ENCODE measurements at regions not wholly inside any gene's neighbourhood (a gene's known extent, or its start where the extent isn't known, plus 50 kb on each side); places are given as distances from the start of the nearest gene placed in this dataset.

- DNase-seq = no peak
These were observed 85.7 kb downstream of the COPS8 start for GRCh38 chr2:237171396-237171795.

- no peak for DNase-seq
These were observed 86.2 kb downstream of the COPS8 start for GRCh38 chr2:237171881-237172280.

GRCh38 chr2:237177052-237177451 lies 91.4 kb downstream of the COPS8 start:
- no peak for DNase-seq

DNA sequence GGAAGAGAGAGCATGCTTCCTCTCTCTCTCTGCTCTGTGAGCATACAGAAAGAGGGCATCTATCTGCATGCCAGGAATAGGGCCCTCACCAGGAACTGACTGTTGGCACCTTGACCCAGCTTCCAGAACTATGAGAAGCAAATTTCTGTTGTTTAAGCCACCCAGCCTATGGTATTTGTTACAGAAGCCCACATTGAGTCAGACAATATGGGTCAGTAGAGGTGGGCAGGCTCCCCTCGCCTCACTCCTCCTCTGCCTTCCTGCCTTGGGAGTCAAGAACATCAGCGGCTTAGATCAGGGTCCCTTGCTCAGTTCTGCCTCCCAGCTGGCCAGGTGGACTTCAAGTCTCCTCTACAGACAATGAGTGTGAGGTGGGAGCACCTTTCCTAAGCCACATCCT lies 92.3 kb downstream of the COPS8 start:
- no peak for DNase-seq

DNA sequence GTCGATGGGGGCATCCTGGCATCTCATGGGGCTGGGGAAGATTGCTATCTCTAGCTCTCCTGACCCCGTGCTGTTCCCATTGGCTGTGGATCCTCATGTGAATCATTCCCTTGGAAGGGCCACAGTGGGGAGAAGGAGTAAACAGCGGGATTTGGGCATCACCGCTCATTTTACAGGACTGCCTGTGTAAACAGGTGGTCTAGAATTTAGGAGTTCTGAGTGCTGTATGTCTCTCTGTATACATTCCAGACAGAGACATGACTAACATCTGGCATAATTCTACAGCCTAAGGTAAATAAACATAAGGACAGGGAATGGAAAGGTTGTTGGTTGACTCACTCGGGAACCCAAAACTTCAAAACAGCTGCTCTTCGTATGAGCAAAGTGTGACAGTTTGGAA lies 92.7 kb downstream of the COPS8 start:
- no peak for DNase-seq

- no peak for DNase-seq
These were observed 93.5 kb downstream of the COPS8 start for GRCh38 chr2:237179161-237179560.

DNA sequence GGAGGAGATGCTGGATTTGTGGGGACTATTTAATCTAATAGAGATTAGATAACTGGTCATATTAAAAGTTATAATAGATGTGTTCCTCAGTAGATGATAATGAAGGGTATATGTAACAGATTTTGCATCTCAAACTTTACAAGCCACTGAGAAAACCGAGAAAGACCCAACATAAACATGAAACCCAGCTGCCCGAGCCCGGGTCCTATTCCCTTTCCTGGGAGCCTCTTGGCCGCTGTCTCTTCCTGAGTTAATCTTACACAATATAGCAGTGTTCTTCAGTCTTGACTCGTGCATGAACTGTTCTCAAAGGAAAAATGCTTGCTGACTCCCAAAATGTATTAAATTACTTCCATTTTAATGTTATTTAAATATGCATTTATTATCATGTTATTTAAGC lies 94.5 kb downstream of the COPS8 start:
- no peak for DNase-seq

DNA sequence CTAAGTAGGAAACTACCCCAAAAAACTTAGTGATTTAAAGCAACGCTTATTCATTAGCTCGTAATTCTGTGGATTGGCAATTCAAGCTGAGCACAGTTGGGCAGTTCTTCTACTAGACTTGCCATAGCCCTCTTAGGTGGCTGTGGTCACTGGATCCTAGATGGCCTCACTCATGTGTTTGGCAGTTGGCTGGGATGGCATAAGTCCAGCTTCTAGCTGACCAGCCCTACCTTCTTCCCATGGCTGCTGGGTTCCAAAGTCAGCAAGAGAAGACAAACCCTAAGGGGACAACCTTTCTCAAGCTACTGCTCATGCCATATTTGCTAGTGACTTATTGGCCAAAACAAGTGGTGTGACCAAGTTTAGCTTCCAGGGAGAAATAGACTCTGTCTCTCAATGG lies 95.3 kb downstream of the COPS8 start:
- DNase-seq = no peak

GRCh38 chr2:237181844-237182243 lies 96.2 kb downstream of the COPS8 start:
- DNase-seq = no peak

DNA sequence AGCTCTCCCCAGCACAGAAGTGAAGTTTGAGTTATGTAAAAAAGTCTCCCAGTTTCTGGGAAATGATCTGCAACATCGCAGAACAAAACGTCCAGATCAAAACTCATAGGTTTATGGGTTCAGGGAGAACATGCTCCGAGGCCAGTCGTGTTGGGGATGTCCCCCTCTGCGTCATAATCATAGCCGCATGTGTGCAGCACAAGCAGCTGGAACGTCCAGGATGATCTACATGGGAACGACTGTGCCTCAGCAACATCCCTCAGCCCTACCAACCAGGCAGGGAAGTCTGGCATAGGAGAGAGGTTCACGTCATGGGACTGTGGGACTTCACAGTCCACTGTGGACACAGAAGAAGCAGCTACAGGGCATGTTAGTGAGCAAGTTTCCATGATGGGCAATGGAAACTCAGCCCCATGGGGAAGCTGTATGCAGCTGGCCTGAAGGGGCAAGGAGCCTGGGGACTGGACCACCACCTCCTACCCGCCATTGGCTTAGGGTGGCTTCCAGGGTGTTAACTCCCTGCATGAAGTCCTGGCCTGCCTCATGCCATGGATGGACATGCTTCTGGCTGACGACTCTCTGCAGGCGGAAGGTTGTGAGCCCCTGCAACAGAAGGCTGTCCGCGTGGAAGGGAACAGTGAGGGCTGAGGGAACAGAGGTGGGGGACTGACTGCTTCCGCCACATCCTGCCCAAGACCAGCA lies 96.9 kb downstream of the COPS8 start:
- DNase-seq = no peak

GRCh38 chr2:237184192-237184918 lies 98.7 kb downstream of the COPS8 start:
- no peak for DNase-seq

GRCh38 chr2:237184919-237185552 lies 99.3 kb downstream of the COPS8 start:
- DNase-seq = no peak

DNA sequence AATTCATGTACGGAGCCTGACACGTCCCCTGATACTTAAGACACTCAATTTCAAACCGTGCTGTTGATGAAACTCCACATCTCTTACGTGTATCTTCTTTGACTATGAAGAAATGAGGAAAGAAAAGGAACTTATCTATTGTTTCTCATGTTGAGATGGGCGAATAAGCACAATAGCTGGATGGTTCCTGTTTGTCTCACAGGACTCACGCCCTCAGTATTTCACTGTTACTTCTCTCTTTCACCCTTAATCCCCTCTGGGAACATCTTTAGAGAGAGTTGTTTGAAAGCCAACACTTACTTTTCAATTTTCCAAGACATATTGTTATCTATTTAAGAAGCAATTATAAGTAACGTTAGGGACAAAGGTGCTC lies 99.8 kb downstream of the COPS8 start:
- no peak for DNase-seq

DNA sequence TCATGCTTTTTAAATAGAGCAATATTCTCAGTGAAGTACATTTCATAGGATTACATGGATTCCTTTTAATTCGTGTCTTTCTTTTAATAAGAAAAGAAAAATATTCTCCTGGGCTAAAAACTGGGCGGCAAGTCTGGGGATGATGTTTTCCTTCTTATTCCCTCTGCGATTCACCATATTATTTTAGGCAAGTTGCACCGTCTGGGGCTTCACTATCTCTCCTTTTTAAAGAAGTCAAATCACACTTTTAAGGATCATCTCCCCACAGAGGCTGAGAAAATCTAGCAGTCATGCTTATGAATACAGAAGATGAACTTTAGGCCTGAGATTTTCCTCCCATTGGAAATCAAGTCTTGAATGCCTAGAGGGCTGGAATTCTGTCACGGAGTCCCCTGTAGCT lies 104.1 kb downstream of the COPS8 start:
- no peak for DNase-seq

DNA sequence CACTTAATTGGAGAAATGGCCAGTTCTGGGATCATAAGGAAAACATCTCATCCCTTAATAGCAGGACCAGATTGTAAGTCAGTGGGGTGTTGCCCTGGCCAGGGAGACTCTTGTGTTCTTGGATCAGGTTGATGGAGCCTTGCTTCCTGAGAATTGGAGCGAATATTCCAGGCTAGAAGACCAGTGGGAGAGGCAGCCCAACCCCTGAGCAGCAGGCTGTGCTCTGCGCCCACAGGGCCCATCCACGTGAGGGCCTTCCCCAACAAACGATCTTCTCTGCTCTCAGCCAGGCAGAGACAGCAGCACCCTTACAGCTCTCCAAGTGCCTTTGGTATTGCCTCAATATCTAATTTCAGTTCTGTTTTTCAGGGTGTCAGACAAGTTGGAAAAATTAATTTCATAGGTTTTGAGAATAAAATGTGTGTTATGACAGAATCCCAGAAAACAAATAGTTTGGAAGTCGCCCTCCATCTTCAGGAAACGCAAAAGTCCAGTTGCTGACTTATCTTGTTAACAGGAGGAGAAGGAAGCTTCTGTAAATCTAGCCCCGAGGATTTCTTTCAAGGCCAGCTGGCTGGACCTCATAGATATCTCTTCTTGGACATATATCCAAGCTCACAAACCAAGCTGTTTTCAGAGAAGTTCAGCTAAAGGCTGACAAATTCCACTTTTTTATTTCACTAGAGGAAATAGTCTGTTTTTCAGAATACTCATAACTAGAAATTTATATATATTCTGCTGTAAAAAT lies 105.5 kb downstream of the COPS8 start:
- DNase-seq = no peak

GRCh38 chr2:237191714-237192081 lies 106.0 kb downstream of the COPS8 start:
- DNase-seq = no peak

- DNase-seq = no peak
These were observed 107.2 kb downstream of the COPS8 start for GRCh38 chr2:237192881-237193280.

- no peak for DNase-seq
These were observed 107.7 kb downstream of the COPS8 start for GRCh38 chr2:237193436-237193835.

GRCh38 chr2:237194081-237194480 lies 108.4 kb downstream of the COPS8 start:
- no peak for DNase-seq

GRCh38 chr2:237194906-237195305 lies 109.2 kb downstream of the COPS8 start:
- no peak for DNase-seq

DNA sequence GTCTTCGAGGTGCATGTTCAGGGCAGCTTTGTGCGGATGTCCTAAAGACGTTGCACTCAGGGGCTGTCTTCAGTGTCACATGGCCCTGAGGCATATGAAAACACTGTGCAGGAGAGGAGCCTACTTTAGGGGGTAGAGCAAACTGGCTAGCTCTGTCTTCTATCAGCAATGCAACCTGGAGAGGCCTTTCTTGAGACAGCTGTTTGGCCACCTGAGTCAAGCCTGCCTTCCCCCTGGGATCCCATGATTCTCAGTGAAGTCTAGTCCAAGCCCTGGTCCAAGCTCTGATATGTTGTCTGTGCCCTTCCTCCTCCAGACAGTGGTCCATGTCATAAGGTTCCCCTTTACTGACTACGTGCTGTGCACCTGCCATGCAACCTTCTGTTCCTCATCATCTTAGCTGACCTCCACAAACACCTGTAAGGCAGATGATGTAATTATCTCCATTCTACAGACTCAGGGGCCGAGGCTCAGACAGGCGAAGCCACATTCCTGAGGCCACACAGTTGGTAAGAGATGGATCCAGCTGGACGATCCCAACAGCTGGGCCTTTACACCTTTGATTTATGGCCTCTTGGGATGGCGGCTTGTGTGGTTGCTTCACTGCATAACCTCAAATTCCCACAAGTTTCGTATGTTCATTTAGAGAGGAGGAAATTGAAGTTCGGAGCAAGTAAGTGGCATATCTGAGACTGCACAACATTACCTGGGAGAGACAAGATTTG lies 109.9 kb downstream of the COPS8 start:
- no peak for DNase-seq

GRCh38 chr2:237196409-237196808 lies 110.7 kb downstream of the COPS8 start:
- DNase-seq = no peak

Data from CD4-positive, alpha-beta T cell treated with Interferon gamma for 1 hour (primary cell).